ENCODE measurements at regions not wholly inside any gene's neighbourhood (a gene's known extent, or its start where the extent isn't known, plus 50 kb on each side); places are given as distances from the start of the nearest gene placed in this dataset.
A peak's percentile ranks its signal among the peaks of the same experiment; 100 is the strongest.

DNA sequence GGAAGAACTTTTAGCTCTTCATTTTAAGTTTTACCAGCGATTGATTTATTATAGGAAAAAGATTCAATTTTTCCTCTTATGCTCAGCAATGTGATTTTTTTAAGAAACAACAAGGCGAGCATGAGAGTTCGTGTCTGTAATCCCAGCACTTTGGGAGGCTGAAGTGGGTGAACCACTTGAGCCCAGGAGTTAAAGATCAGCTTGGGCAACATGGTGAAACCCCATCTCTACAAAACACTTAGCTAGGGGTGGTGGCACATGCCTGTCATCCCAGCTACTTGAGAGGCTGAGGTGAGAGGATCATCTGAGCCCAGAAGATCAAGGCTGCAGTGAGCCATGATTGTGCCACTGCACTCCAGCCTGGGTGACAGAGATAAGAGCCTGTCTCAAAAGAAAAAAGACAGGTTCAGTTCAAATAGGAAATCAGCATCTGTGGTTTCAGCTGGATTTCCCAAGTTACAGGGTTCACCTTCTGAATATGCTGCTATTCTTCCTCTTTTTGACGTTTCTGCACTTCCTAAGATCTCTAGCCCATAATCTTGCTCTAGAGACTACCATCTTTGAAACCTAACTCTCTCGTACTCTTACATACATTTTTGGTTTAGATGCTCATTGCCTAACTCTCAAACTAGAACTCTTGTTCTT lies 274.7 kb downstream of the SEC23A start:
- H3K4me1 ChIP-seq (ENCODE audit: control insufficient read depth, extremely low read depth, insufficient read depth, low read length) = no peaks in the 10 kb centered on the region
- H3K36me3 ChIP-seq (ENCODE audit: control insufficient read depth, insufficient read depth, low read length) = no peaks in the 10 kb centered on the region
- DNase-seq (ENCODE audit: low read depth in 2 of 2) = no peak
- H4K20me1 ChIP-seq (ENCODE audit: control insufficient read depth, extremely low read depth, insufficient read depth, low read length) = no peaks in the 10 kb centered on the region
- no peaks in the 10 kb centered on the region for H3K9me3 ChIP-seq (ENCODE audit: control insufficient read depth, insufficient read depth, low read depth, low read length)
- H2AFZ ChIP-seq (ENCODE audit: low read length) = no peak overlapping the region
- TF ChIP-seq, protein P1, sequence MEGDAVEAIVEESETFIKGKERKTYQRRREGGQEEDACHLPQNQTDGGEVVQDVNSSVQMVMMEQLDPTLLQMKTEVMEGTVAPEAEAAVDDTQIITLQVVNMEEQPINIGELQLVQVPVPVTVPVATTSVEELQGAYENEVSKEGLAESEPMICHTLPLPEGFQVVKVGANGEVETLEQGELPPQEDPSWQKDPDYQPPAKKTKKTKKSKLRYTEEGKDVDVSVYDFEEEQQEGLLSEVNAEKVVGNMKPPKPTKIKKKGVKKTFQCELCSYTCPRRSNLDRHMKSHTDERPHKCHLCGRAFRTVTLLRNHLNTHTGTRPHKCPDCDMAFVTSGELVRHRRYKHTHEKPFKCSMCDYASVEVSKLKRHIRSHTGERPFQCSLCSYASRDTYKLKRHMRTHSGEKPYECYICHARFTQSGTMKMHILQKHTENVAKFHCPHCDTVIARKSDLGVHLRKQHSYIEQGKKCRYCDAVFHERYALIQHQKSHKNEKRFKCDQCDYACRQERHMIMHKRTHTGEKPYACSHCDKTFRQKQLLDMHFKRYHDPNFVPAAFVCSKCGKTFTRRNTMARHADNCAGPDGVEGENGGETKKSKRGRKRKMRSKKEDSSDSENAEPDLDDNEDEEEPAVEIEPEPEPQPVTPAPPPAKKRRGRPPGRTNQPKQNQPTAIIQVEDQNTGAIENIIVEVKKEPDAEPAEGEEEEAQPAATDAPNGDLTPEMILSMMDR (conservative IDR thresholded peaks at IDR 0.05 in 1 of 2, IDR thresholded peaks at IDR 0.05 in 1 of 2; ENCODE audit: low read depth in 1 of 2, low read length in 2 of 2) = no peak
- no peak for TF ChIP-seq EZH2 (IDR thresholded peaks at IDR 0.05; ENCODE audit: low read length, missing control alignments)
- no peaks in the 10 kb centered on the region for H3K27me3 ChIP-seq (ENCODE audit: control insufficient read depth, insufficient read depth, low read length)
- H3K79me2 ChIP-seq (ENCODE audit: control insufficient read depth, insufficient read depth, low read length) = no peaks in the 10 kb centered on the region
- H3K27ac ChIP-seq (ENCODE audit: insufficient read depth, low read length) = no peak overlapping the region
- no peak overlapping the region for H3K4me2 ChIP-seq (ENCODE audit: extremely low read depth, insufficient read depth, low read length)
- H3K4me3 ChIP-seq (replicated peaks in 1 of 4; ENCODE audit: control extremely low read depth in 1 of 4, insufficient read depth in 1 of 4, low read depth in 3 of 4, low read length in 4 of 4) = no peak overlapping the region
- no peak overlapping the region for H3K9ac ChIP-seq (ENCODE audit: insufficient read depth, low read length)

DNA sequence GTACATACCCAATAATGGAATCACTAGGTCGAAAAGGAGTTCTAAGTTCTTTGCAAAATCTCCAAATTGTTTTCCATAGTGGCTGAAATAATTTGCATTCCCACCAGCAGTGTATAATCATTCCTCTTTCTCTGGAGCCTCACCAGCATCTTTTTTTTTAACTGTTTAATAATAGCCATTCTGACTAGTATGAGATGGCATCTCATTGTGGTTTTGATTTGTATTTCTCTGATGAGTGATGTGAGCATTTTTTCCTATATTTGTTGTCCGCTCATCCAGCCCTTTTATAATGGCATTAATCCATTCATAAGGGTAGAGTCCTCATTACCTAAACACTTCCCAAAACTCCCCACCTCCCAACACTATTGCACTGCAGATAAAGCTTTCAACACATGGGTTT lies 278.3 kb downstream of the SEC23A start:
- H3K27me3 ChIP-seq (ENCODE audit: control insufficient read depth, insufficient read depth, low read length) = no peaks in the 10 kb centered on the region
- peak in 1 of 2 donors; percentile 48 for DNase-seq (ENCODE audit: low read depth in 2 of 2)

DNA sequence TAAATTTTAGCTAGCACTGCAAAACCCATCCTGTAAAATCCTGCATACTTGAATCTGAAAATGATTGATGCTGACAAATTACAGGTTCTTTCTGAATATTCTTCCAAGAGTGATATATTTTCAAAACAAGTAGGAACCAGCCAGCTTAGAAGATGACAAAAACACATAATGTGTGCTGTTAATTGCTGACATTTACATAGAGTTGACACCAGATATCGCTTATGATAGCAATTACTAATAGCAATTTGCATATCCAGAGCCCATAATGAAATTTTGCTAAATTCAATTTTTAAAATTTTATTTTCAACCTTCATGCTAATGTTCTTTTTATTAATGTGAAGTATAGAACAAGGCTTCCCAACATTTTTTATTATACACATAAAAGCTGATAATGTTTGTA lies 284.5 kb downstream of the SEC23A start:
- Histone ChIP-seq H3K4me3 (replicated peaks in 1 of 4; ENCODE audit: control extremely low read depth in 1 of 4, insufficient read depth in 1 of 4, low read depth in 3 of 4, low read length in 4 of 4) (no peak overlapping the region), H3K9ac (ENCODE audit: insufficient read depth, low read length) (no peak overlapping the region), H4K20me1 (ENCODE audit: control insufficient read depth, extremely low read depth, insufficient read depth, low read length) (no peaks in the 10 kb centered on the region), H3K4me1 (ENCODE audit: control insufficient read depth, extremely low read depth, insufficient read depth, low read length) (no peaks in the 10 kb centered on the region), H3K27me3 (ENCODE audit: control insufficient read depth, insufficient read depth, low read length) (no peaks in the 10 kb centered on the region), H3K27ac (ENCODE audit: insufficient read depth, low read length) (no peak overlapping the region), H2AFZ (ENCODE audit: low read length) (no peak overlapping the region), H3K36me3 (ENCODE audit: control insufficient read depth, insufficient read depth, low read length) (no peaks in the 10 kb centered on the region), H3K79me2 (ENCODE audit: control insufficient read depth, insufficient read depth, low read length) (no peaks in the 10 kb centered on the region), H3K4me2 (ENCODE audit: extremely low read depth, insufficient read depth, low read length) (no peak overlapping the region), H3K9me3 (ENCODE audit: control insufficient read depth, insufficient read depth, low read depth, low read length) (no peaks in the 10 kb centered on the region)
- TF ChIP-seq EZH2 (IDR thresholded peaks at IDR 0.05; ENCODE audit: low read length, missing control alignments) = no peak
- TF ChIP-seq, protein P1 (conservative IDR thresholded peaks at IDR 0.05 in 1 of 2, IDR thresholded peaks at IDR 0.05 in 1 of 2; ENCODE audit: low read depth in 1 of 2, low read length in 2 of 2) = no peak
- no peak for DNase-seq (ENCODE audit: low read depth in 2 of 2)

More for the DNA sequence above, 278.3 kb downstream of the SEC23A start:
- TF ChIP-seq, protein P1 (conservative IDR thresholded peaks at IDR 0.05 in 1 of 2, IDR thresholded peaks at IDR 0.05 in 1 of 2; ENCODE audit: low read depth in 1 of 2, low read length in 2 of 2) = no peak
- TF ChIP-seq EZH2 (IDR thresholded peaks at IDR 0.05; ENCODE audit: low read length, missing control alignments) = no peak
- no peaks in the 10 kb centered on the region for H3K4me1 ChIP-seq (ENCODE audit: control insufficient read depth, extremely low read depth, insufficient read depth, low read length)
- H4K20me1 ChIP-seq (ENCODE audit: control insufficient read depth, extremely low read depth, insufficient read depth, low read length) = no peaks in the 10 kb centered on the region
- no peaks in the 10 kb centered on the region for H3K36me3 ChIP-seq (ENCODE audit: control insufficient read depth, insufficient read depth, low read length)
- H3K9ac ChIP-seq (ENCODE audit: insufficient read depth, low read length) = no peak overlapping the region
- no peak overlapping the region for H3K4me3 ChIP-seq (replicated peaks in 1 of 4; ENCODE audit: control extremely low read depth in 1 of 4, insufficient read depth in 1 of 4, low read depth in 3 of 4, low read length in 4 of 4)
- no peak overlapping the region for H3K4me2 ChIP-seq (ENCODE audit: extremely low read depth, insufficient read depth, low read length)
- no peak overlapping the region for H3K27ac ChIP-seq (ENCODE audit: insufficient read depth, low read length)
- H3K79me2 ChIP-seq (ENCODE audit: control insufficient read depth, insufficient read depth, low read length) = no peaks in the 10 kb centered on the region
- no peak overlapping the region for H2AFZ ChIP-seq (ENCODE audit: low read length)
- no peaks in the 10 kb centered on the region for H3K9me3 ChIP-seq (ENCODE audit: control insufficient read depth, insufficient read depth, low read depth, low read length)

Measured in fibroblast of lung (primary cell).